Ecto neural progenitor cell (in vitro differentiated cells): ENCODE measurements at regions not wholly inside any gene's neighbourhood (a gene's known extent, or its start where the extent isn't known, plus 50 kb on each side); places are given as distances from the start of the nearest gene placed in this dataset.

ENCODE experiments used
- DNase-seq: peaks from one replicate; pipeline ENCODE4 v3.0.0-alpha.2; 2018; ENCODE audit warnings: low spot score

DNA sequence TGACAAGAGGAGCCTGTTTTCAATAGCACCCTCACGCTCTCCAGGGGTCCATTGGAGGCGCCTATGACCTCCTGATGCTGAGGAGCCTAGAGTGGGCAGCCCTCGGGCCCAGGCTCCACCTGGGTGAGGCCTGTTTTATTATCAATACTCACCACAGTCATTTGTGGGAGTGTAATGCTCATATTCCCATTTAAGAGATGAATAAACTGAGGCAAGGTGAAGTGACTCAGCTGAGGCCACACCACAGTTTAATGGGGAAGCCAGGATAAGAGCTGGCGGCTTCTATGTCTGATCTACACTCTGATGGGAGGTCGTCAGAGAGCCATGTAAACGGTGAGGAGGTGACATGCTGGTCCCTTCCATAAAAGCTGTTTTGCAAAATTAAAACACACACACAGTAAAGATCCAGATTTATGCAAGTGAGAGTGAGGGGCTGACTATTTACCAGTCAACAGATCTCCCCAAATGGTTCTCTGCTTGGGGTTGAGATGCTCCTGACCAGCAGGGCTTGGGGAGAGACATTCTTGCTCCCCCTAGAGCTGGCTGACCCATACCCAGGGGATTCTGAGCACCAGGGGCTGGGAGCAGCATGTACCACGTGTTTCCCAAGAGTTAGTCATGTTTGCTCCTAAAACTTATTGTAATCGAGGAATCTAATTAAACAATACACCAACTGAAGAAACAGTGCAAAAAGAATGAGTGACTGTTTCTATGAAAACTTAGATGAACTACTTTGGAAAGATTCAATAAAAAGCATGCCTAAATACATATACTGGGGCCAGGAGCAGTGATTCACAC lies 81.0 kb upstream of the INSIG1 start:
- no peak for DNase-seq

GRCh38 chr7:155217634-155218033 lies 80.0 kb upstream of the INSIG1 start:
- no peak for DNase-seq

DNA sequence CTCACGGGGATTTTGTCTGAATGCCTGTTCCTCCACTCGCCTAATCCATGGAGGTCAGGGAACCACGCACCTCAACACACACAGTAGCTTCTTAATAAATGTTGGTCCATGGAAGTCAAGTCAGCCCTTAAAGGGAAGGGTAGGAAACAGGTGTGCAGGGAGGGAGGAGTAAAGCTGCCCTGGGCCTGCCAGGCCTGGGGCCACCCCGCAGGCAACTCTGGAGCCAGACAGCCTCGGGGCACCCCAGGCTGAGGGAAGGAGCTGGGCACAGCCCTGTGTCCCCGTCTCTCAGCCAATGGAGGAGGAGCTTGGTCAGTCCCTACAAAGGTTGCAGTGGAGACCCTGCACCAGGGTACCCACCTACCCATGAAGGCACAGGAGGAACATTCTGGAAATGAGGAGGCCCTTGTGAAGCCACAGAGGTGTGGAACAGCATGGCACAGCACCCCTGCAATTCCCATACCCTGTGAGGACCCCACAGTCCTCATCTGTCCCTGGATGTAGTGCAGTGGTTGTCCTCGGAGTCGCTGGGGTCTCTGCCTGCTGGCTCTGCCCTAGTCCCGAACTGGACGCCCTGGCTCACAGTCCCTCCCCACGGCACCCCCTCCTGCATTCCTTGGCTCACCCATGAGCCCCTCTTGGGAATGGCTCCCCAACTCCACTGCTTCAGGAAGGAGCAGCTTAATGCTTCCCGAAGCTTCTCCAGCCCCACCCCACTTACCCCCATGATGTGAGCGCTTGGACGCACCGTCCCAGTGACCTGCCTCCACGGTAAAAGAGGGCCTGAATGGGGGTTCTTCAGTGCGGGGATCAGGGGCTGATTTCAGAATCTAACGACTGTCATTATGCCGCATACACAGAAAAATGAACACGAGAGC lies 79.2 kb upstream of the INSIG1 start:
- no peak for DNase-seq

GRCh38 chr7:155219154-155219531 lies 78.5 kb upstream of the INSIG1 start:
- no peak for DNase-seq

GRCh38 chr7:155219947-155220769 lies 77.5 kb upstream of the INSIG1 start:
- DNase-seq, result no peak

GRCh38 chr7:155220903-155221302 lies 76.8 kb upstream of the INSIG1 start:
- no peak for DNase-seq

DNA sequence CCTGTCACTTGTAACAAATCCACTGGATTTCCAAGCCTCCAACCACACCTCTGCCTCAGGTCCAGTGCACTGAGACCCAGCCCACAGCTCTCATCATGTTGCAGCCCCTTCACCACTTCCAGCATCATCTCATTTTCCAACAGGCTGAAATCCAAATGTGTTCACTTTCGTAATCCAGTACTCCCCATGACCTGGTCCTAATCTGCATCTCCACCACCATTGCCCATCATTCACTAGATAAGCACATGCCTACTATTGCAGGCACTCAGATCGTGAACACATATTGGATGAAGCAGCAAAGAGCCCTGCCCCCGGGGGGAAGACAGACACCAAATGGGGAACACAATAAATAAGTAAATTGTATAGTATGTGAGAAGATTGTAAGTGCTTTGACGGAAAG lies 76.1 kb upstream of the INSIG1 start:
- DNase-seq, result no peak

- no peak for DNase-seq
Measured at GRCh38 chr7:155222061-155222460, 75.6 kb upstream of the INSIG1 start.

DNA sequence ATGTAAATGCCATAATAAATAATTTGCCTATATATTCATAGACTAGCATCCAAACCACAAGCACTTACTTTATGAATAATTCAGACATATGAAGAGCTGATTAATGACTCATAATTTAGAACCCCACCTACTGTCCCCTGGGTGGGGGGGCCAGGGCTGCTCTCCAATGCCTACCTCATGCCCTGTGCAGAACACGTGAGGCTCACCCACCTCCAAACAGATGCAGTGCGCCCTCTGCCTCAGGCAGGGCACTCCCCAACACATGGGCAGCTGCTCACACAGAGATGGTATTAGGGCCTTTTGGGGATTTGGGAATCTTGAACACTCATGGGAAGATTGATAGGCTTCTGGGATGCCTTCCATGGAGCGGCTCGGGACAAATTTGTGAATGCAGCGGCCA lies 75.1 kb upstream of the INSIG1 start:
- DNase-seq, result no peak

DNA sequence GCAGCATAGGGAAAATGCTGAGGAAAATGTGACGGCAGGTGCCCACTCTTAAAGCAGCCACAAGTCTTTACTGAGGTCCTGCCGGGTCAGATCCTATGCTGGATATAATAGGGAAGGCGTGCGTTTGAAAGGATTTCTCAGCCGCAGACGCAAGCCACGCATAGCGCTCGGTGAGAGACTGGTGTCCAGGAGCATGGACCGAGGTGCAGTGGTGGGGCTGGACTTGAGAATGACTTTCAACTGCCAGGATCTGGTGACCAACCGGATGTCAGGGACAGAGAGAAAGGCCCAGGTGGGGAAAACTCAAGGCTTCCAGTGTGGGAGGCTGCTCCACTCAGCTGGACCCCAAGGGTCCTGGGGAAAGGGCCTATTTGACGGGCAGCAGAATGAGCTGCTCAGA lies 74.7 kb upstream of the INSIG1 start:
- DNase-seq, result no peak

DNA sequence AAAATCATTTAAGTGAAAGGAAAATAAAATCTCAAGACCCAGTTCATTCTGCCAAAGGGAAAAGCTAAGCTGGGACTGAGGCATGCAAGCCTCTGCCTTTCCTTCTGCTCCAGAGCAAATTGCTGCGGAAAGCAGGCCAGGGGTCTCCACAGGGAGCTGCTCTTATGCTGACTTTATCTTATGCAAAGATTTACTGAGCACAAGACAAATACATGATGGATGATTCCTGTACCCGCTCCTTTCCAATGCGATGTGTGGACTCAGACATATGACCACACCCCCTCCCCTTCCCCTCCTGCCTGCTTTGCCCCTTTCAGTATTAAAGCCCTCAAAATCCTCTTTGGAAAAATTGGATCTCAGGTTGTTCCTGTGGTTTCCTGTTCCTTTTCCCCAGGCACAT lies 74.2 kb upstream of the INSIG1 start:
- DNase-seq, result no peak

GRCh38 chr7:155224116-155224811 lies 73.4 kb upstream of the INSIG1 start:
- DNase-seq, result no peak

- no peak for DNase-seq
Measured at GRCh38 chr7:155225095-155225494, 72.6 kb upstream of the INSIG1 start.

GRCh38 chr7:155225516-155225915 lies 72.2 kb upstream of the INSIG1 start:
- DNase-seq, result no peak

DNA sequence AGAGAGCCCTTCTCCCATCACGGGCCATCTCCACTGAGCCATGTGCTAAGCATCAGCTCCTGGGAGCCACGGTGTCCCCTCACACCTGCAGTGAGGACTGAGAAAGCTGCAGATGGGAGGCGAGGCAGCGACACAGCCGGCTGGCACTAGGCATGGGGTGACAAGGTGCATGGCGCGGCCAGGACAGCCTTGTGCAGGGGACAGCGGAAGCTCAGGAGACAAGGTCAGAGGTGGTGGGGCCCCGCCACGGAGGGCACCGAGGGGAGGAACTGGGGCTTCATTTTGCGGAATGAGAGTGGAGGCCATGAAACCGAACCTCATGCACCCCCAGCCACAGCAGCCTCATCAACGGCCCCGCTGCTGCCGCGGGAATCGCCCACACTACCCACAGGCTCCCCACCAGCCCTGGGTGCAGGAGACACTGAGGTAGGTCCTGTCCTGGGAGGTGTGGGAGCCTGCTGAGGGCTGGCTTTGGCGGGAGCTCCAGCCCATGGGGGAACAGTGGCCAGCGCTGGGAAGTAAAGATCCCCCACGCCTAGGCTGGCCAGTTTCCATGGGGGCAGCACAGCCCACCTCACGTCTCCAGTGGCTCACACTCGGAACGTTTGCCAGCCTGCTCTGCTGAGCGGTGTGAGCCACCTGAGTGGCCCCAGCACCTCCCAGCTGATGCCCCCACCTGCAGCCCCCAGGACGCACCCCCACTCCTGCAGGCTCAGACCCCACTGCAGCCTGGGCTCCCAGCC lies 71.2 kb upstream of the INSIG1 start:
- no peak for DNase-seq

- DNase-seq, result no peak
Measured at GRCh38 chr7:155227004-155227787, 70.5 kb upstream of the INSIG1 start.

GRCh38 chr7:155227788-155228458 lies 69.8 kb upstream of the INSIG1 start:
- DNase-seq, result peak; percentile 67

DNA sequence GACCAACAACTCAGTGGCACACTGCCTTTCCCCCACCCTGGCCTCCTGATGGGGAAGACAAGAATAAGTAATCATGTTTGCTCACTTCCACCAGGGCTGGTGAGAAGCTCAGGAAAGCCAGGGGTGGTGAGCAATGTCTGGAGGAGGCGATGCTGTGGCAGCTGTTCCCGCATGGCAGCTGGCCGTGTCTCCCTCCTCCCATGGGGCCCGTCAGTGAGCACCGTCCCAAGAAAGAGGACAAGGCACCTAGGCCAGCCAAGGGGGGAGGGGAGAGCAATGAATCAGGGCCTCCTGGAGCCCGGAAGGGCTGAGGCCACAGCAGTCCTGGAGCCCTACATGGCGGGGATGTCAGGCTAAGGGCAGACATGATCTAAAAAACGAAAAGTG lies 69.2 kb upstream of the INSIG1 start:
- no peak for DNase-seq

- no peak for DNase-seq
Measured at GRCh38 chr7:155228894-155229293, 68.8 kb upstream of the INSIG1 start.
